GM12872 (cell line): ENCODE measurements at regions not wholly inside any gene's neighbourhood (a gene's known extent, or its start where the extent isn't known, plus 50 kb on each side); places are given as distances from the start of the nearest gene placed in this dataset.

ENCODE experiments used
- CTCF ChIP-seq: IDR thresholded peaks from 3 replicates; pipeline ENCODE4 v1.5.1; 2011; ENCODE audit warnings: low read depth, mild to moderate bottlenecking, low read length, moderate library complexity; ENCODE audit not compliant: insufficient read depth

GRCh38 chr1:234545517-234546386 lies 64.2 kb downstream of the IRF2BP2 start:
- TF ChIP-seq CTCF, result no peak

- TF ChIP-seq CTCF, result no peak
Observed at GRCh38 chr1:234544087-234544579, 65.2 kb upstream of the TARBP1 start.

GRCh38 chr1:234543442-234544086 lies 64.6 kb upstream of the TARBP1 start:
- peak; percentile 11; the same call in 1 of the 3 replicates for TF ChIP-seq CTCF

- TF ChIP-seq CTCF, result no peak
Observed at GRCh38 chr1:234542211-234542850, 63.4 kb upstream of the TARBP1 start.

GRCh38 chr1:234541286-234541975 lies 62.5 kb upstream of the TARBP1 start:
- no peak for TF ChIP-seq CTCF

GRCh38 chr1:234540404-234540762 lies 61.4 kb upstream of the TARBP1 start:
- no peak for TF ChIP-seq CTCF
